ENCODE measurements at regions not wholly inside any gene's neighbourhood (a gene's known extent, or its start where the extent isn't known, plus 50 kb on each side); places are given as distances from the start of the nearest gene placed in this dataset.
A peak's percentile ranks its signal among the peaks of the same experiment; 100 is the strongest.

GRCh38 chr4:34878961-34879360 is 1365.4 kb downstream of the ARAP2 start:
- Histone ChIP-seq H2BK5ac (ENCODE audit: insufficient read length, low read length) (no peak overlapping the region), H2AFZ (ENCODE audit: low read length) (no peak overlapping the region), H3K14ac (ENCODE audit: insufficient read depth, low read length) (no peak overlapping the region), H2BK20ac (ENCODE audit: low read depth, low read length, poor library complexity, severe bottlenecking) (no peak overlapping the region), H3K9me3 (ENCODE audit: control insufficient read depth, low read depth, low read length) (no peaks in the 10 kb centered on the region), H4K8ac (replicated peaks; ENCODE audit: insufficient read length, low read depth, low read length) (no peak overlapping the region), H3K4ac (ENCODE audit: low read depth, low read length) (no peak overlapping the region), H2BK120ac (ENCODE audit: low read depth, low read length, poor library complexity, severe bottlenecking) (no peak overlapping the region), H3T11ph (ENCODE audit: low read length) (no peak overlapping the region), H2AK5ac (ENCODE audit: insufficient read length, low read length) (no peak overlapping the region), H3K79me1 (ENCODE audit: insufficient read depth, low read depth, low read length, poor library complexity, severe bottlenecking) (no peaks in the 10 kb centered on the region), H3K79me2 (ENCODE audit: insufficient read depth, low read length) (no peaks in the 10 kb centered on the region), H2BK15ac (ENCODE audit: low read depth, low read length) (no peak overlapping the region), H3K27ac (ENCODE audit: insufficient read length, low read depth, low read length) (no peak overlapping the region), H4K91ac (ENCODE audit: insufficient read length, low read depth, low read length) (no peak overlapping the region), H4K5ac (ENCODE audit: insufficient read length, low read depth, low read length) (no peak overlapping the region), H3K18ac (ENCODE audit: insufficient read length, low read depth, low read length) (no peak overlapping the region), H3K4me1 (ENCODE audit: insufficient read depth, low read length) (no peaks in the 10 kb centered on the region), H3K9ac (ENCODE audit: extremely low read depth, insufficient read length, low read length) (no peak overlapping the region), H3K23ac (ENCODE audit: insufficient read length, low read depth, low read length) (no peak overlapping the region), H2BK12ac (ENCODE audit: insufficient read length, low read depth, low read length) (no peak overlapping the region), H3K56ac (ENCODE audit: insufficient read length, low read depth, low read length) (no peak overlapping the region), H3K27me3 (ENCODE audit: insufficient read depth, low read length) (no peaks in the 10 kb centered on the region), H4K20me1 (ENCODE audit: control insufficient read depth, insufficient read depth, insufficient read length) (no peaks in the 10 kb centered on the region), H3K23me2 (ENCODE audit: insufficient read length, low read depth, low read length, poor library complexity, severe bottlenecking) (no peaks in the 10 kb centered on the region), H3K4me2 (ENCODE audit: insufficient read depth, insufficient read length, low read length) (no peak overlapping the region)
- WGBS (ENCODE audit: extremely low coverage, insufficient read length, low lambda C conversion rate), result no CpG with 5 or more reads among the region's 2 CpGs
- peaks cover 4% of the 10 kb centered on the region in 2 experiments; a peak in 1 of 4 replicates for H3K4me1 Mint-ChIP-seq
- no peak overlapping the region for H3K27ac Mint-ChIP-seq
- DNase-seq, result peak; percentile 30
- H3K9me3 Mint-ChIP-seq, result peaks cover 4 to 22% of the 10 kb centered on the region in 2 experiments; a peak in 4 of 5 replicates
- no peak overlapping the region for H3K4me3 Mint-ChIP-seq
- no peak; the same call in 2 of the 3 replicates for TF ChIP-seq CTCF (conservative IDR thresholded peaks at IDR 0.05)
- H3K36me3 Mint-ChIP-seq (ENCODE audit: insufficient read depth in 1 of 3, low read depth in 3 of 3), result peaks cover 0 to 10% (median 7%) of the 10 kb centered on the region in 3 experiments; a peak in 5 of 7 replicates
- H3K27me3 Mint-ChIP-seq (ENCODE audit: low read depth), result no peaks in the 10 kb centered on the region

Measured in H9 (cell line).